T47D (cell line): ENCODE measurements at regions not wholly inside any gene's neighbourhood (a gene's known extent, or its start where the extent isn't known, plus 50 kb on each side); places are given as distances from the start of the nearest gene placed in this dataset.

Source experiments
- DNase-seq, 2 experiments: peaks; one replicate each; pipeline versions ENCODE4 v3.0.0 to v3.0.0-alpha.2; 2011 to 2012; ENCODE audit warnings: low read depth in 1 of 2, low spot score in 1 of 2
- JUND ChIP-seq: IDR thresholded peaks from 2 replicates; pipeline ENCODE4 v1.6.1; 2012; ENCODE audit warnings: low read depth
- in situ Hi-C: cut with HindIII; loops from 2 replicates; pipeline ENCODE4 v1.10.0; 2016; ENCODE audit warnings: low sequenced_read_pairs, low pct_unique_long_range_greater_than_20kb

DNA sequence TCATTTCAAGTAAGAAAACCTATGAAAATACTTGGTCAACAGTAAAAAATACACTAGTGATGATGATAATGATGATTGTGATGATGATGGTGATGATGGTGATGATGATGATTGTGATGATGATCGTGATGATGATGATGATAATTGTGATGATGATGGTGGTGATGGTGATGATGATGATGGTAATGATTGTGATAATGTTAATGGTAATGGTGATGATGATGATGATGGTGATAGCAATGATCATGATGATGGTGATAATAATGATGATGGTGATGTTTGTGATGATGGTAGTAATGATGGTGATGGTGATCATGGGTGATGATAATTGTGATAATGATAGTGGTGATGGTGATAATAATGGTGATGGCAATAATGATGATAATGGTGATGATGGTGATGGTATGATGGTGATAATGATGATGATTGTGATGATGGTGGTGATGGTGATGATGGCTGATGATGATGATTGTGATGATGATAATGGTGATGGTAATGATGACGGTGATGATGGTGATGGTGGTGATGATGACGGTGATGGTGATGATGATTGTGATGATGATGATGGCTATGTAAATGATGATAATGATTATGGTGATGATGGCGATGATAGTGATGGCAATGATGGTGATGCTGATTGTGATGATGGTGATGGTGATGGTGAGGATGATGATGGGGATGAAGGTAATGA is 62.1 kb downstream of the VCX3A start:
- in situ Hi-C loops: no loop called here
- DNase-seq: no peak
- TF ChIP-seq JUND: no peak

DNA sequence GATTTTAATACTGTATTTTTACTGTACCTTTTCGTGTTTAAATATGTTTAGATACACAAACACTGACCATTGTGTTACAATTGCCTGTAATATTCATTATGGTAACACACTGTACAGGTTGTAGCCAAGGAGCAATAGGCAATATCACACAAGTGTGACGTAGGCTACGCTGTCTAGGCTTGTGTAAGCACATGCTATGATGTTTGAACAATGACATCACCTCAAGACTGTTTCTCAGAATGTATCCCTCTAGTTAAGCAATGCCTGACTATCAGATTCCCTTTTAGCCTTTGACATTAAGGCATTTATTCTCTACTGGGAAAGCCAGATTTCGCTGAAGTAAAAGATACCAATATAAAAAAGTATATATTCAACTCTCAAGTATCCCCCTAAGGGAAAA is 66.2 kb downstream of the VCX3A start:
- TF ChIP-seq JUND: no peak
- no peak for DNase-seq
- in situ Hi-C loops: no loop called here

DNA sequence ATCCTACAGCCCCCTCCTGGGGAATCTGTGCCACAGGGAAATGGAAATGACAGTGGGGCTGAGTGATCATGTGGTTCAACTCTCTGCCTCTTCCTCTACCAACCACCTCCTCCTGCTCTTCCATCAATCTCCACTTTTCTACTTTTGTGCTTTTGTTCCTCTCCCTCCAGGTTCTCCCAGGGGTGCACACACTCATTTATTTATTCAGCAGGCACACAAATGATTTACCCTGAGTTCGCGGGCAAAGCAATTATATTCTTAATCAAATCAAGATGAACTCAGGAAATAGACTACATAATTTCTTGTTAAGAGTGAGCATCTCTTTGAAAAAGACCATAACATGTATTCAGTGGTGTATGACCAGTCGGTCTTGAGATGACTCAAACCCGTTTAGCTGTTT is 69.2 kb downstream of the VCX3A start:
- in situ Hi-C loops: no loop called here
- TF ChIP-seq JUND: no peak
- DNase-seq: no peak

DNA sequence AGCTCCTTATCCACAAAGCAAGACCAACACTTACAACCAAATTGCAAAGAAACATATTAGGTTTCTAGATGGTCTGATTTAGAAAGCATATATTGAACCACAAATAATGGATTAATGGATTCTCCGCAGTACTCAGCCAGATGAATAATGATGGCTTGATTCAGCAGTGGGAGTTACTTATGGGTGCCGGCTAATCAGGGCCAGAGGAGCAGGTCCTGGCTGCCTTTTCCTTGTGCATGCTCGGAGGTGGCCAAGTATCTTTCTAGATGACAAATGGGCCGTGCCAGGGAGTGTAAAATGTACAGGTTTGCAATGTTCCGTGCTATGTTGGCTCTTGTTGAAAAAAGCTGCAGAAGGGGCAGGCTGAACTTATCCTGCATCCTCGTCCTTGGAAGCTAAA is 70.2 kb downstream of the VCX3A start:
- in situ Hi-C loops: no loop called here
- TF ChIP-seq JUND: no peak
- DNase-seq: no peak

DNA sequence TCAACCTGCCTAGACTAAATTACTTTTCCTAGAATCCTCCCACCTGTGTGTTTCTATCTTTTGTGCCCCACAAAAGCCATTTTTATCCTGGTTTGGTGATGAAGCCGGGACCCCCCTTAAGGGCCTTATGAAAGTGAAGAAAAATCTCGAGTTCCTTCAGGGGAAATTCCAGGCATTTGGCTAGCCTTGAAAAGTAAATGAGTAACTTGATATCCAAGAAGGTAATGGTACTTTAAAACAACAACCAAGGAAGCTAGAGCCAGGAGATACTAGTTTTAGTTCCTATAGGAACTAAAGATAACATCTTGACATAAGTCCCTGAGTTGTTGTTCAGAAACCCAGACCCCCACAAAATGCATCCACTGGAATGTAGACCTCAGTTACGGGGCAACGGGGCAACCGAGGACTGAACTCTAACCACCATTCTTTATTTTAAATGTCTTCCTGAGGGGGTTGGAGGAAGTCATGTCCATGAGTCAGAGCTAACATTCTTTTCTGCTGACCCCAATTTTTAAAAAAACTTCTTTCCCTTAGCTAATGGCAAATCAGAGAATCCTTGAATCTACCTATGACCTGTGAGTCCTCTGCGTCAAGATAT is 73.9 kb downstream of the VCX3A start:
- in situ Hi-C loops: no loop called here
- TF ChIP-seq JUND: no peak
- no peak for DNase-seq

DNA sequence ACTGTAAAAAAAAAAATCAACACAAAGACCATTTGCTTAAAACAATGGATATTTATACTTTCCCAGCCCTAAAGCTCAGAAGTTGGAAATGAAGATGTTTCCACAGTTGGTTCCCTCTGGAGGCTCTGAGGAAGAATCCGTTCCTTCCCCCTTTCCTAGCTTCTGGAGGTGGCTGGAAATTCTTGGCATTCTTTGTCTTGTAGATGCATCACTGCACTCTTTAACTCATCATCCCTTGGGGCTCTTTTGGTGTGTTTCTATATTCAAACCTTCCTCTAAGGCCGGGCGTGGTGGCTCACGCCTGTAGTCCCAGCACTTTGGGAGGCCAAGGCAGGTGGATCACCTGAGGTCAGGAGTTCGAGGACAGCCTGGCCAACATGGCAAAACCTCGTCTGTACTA is 78.7 kb downstream of the VCX3A start:
- in situ Hi-C loops: no loop called here
- no peak for DNase-seq
- no peak for TF ChIP-seq JUND

DNA sequence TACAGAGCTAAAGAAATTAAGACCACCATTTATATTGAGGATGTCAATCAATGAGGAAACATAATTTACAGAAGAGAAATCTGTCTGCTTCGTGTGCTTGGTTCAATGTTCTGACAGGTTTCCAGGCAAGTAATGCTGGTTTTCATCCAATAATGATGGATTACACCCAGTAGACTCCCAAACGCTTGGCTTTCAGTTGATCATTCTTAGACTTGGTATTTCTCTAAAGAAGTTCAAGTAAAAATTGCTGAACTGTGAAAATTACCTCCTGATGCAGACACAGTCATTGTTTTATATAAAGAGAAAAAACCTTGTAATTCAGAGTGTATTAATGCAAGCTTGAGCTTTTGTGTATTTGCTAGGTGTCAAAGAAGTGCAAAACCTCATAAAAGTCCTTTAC is 85.0 kb downstream of the VCX3A start:
- no peak for TF ChIP-seq JUND
- in situ Hi-C loops: no loop called here
- DNase-seq: no peak

DNA sequence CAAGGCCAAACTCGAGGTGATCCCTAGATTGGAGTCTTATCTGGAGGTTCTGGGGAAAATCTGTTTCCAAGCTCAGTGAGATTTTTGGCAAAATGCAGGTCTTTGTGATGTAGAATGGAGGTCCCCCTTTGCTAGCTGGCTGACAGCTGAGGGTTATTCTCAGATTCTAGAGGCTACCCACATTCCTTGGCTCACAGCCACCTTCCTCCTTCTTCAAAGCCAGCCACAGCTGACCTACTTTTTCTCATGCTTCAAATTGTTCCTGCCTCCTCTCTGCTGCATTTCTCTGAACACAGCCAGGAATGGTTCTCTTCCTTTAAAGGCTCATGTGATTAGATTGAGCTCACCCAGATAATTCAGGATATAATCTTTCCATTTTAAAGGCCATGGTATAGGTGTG is 86.9 kb downstream of the VCX3A start:
- peak in 1 of 2 experiments; percentile 4 for DNase-seq
- in situ Hi-C loops: no loop called here
- no peak for TF ChIP-seq JUND

DNA sequence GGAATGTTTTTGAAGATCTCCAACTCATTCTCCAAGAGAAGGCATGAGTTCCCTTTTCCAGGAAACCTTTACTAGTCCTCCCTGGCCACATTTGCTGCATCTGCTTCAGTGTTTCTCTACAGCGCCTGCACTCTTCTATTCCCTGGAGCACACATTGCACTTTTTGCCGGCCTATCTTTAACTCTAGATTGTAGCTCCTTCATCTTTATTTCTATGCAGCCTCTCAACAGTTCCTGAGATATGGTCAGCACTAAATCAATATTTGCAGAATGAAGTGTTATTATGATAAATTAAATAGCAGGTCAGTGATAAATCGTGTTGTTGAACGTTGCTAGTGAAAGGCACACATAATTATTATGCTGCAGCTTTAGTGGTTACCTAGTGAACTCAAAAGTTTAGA is 88.3 kb downstream of the VCX3A start:
- no peak for DNase-seq
- in situ Hi-C loops: no loop called here
- TF ChIP-seq JUND: no peak

DNA sequence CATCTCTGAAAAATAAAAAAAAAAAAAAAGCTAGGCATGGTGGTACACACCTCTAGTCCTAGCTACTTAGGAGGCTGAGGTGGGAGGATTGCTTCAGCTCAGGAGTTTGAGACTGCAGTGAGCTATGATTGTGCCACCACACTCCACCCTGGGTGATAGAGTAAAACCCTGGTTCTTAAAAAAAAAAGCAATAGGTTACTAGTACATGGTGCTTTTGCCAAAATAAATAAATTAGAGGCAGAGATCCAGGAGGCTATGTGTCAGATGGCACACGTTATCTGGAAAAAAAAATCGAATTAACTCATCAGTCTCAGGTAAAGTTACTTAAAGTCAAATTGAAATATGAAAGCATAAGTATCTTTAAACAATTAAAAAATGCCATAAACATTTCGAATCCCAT is 94.3 kb downstream of the VCX3A start:
- no peak for TF ChIP-seq JUND
- in situ Hi-C loops: no loop called here
- DNase-seq: no peak

DNA sequence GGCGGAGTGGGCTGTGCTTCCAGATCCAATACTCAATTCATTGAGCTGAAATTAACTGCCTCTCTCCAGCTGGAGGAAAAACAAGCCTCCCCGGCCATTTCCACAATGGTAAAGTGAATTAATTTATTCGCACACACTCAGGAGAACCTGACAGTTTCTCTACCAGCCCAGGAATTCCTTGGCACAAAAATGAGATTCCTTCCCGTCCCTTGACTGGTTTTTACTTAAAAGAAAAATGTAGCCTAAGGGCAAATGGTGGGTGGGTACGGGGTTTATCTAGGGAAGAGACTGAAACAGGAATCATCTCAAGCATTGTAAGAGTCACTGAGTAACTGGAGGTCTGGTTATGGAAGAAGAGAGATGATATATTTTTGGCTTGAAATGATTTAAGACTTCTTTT is 102.7 kb downstream of the VCX3A start:
- no peak for DNase-seq
- no peak for TF ChIP-seq JUND
- in situ Hi-C loops: no loop called here

DNA sequence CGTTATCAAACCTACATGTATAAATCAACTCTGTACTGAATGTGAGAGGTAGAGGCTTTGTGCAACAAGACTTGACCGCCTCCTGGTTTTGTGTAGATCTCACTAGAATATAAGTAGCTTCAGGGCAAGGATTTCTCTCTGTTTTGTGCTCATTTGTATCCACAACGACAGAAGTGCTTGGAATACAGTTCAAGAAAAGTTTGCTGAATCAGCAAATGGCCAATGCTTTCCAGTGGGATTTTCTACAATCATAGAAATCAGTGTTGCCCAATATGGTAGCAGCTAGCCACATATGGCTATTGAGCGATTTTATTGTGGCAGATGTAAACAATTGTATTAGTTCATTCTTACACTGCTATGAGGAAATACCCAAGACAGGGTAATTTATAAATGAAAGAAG is 127.4 kb downstream of the VCX3A start:
- in situ Hi-C loops: no loop called here
- DNase-seq: no peak
- TF ChIP-seq JUND: no peak

DNA sequence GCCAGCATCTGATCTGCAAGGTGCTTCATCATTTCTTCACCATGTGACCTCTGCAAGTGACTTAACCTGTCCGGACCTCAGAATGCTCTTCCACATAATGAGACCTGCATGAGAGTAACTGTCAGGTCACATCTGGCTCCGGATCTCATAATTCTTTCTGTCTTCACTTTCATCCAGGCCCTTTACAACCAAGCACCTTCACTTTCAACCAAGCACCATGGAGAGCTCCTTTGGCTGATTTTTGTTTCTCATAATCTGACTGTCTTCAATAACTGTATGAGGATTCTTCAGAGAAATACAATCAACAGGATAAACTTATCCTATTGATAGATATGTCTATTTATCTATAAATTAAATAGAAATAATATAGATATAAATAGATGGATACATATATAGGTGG is 148.1 kb downstream of the VCX3A start:
- in situ Hi-C loops: no loop called here
- peak in 1 of 2 experiments; percentile 13 for DNase-seq
- no peak for TF ChIP-seq JUND

DNA sequence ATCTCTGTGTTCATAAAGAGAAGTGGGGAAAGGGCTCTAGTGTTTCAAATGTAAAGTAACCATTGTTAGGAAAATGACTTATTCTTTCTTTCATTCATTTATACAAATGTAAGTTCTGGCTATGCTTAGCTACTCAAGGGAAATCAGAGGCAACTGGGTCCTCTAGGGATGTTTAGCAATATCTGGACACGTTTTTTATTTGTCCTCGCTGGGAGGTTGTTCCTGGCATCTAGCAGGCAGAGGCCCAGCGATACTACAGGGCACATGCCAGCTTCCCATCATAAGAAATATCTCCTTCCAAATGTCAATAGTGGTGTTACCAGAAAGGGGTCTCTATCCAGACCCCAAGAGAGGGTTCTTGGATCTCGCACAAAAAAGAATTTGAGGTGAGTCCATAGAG is 150.0 kb downstream of the VCX3A start:
- TF ChIP-seq JUND: no peak
- DNase-seq: no peak
- in situ Hi-C loops: no loop called here
